ENCODE measurements at regions not wholly inside any gene's neighbourhood (a gene's known extent, or its start where the extent isn't known, plus 50 kb on each side); places are given as distances from the start of the nearest gene placed in this dataset.

DNA sequence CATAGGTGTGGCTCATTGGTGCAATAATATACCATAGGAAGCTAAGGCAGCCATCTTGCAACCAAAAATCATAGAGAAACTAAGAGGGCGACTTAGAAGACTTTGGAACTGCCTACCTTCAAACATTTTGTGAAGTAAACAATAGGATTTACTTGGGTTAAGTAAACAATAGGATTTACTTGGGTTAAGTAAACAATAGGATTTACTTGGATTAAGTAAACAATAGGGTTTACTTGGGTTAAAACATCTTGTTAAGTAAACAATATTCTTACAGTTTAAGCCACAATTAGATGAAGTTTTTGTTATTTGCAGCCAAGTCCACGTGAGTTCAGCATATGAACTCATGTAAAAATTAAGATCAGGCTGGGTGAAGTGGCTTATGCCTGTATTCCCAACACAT is 722.4 kb upstream of the AUTS2 start:
- TF ChIP-seq, protein P1, sequence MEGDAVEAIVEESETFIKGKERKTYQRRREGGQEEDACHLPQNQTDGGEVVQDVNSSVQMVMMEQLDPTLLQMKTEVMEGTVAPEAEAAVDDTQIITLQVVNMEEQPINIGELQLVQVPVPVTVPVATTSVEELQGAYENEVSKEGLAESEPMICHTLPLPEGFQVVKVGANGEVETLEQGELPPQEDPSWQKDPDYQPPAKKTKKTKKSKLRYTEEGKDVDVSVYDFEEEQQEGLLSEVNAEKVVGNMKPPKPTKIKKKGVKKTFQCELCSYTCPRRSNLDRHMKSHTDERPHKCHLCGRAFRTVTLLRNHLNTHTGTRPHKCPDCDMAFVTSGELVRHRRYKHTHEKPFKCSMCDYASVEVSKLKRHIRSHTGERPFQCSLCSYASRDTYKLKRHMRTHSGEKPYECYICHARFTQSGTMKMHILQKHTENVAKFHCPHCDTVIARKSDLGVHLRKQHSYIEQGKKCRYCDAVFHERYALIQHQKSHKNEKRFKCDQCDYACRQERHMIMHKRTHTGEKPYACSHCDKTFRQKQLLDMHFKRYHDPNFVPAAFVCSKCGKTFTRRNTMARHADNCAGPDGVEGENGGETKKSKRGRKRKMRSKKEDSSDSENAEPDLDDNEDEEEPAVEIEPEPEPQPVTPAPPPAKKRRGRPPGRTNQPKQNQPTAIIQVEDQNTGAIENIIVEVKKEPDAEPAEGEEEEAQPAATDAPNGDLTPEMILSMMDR (IDR thresholded peaks at IDR 0.05), result no peak
- TF ChIP-seq POLR2A (IDR thresholded peaks at IDR 0.05), result no peak
